Activated CD8-positive, alpha-beta T cell treated with anti-CD3 and anti-CD28 coated beads, Interleukin-2, amount 10 ng/mL, durations not matched to agents 7 days and 5 days (primary cell): ENCODE measurements at regions not wholly inside any gene's neighbourhood (a gene's known extent, or its start where the extent isn't known, plus 50 kb on each side); places are given as distances from the start of the nearest gene placed in this dataset.
"Not testable (repeated sequence)": the region's sequence is repeated elsewhere in the genome, so short reads cannot be mapped to it uniquely, and the experiment has no call there.

Experiments
- ATAC-seq: fragments of 150-1000 bp; cut with Tn5 transposase; one replicate; pipeline ENCODE4 v1.10.0; 2021; ENCODE audit warnings: moderate library complexity
- CTCF ChIA-PET: fragments of 350-600 bp; sonication (Branson Sonifier 250); formaldehyde crosslinking; loops from one replicate; lab custom pipeline; 2021; ENCODE audit warnings: antibody characterized with exemption; lab: Charles Lee
- POLR2A ChIA-PET: fragments of 350-600 bp; sonication (Branson Sonifier 250); formaldehyde crosslinking; loops from one replicate; lab custom pipeline; 2021; ENCODE audit warnings: antibody characterized with exemption; lab: Charles Lee
- DNase-seq: peaks from one replicate; pipeline ENCODE4 v3.0.0-alpha.2; 2020
- H3K27ac Mint-ChIP-seq: one replicate; pipeline ENCODE4 v1.8.0; 2021; ENCODE audit warnings: mild to moderate bottlenecking, mixed read lengths
- H3K27me3 Mint-ChIP-seq: one replicate; pipeline ENCODE4 v1.8.0; 2021; ENCODE audit warnings: low read depth, mixed read lengths
- H3K36me3 Mint-ChIP-seq: one replicate; pipeline ENCODE4 v1.8.0; 2021; ENCODE audit warnings: low read depth, mixed read lengths
- H3K4me1 Mint-ChIP-seq: one replicate; pipeline ENCODE4 v1.8.0; 2021; ENCODE audit warnings: low read depth, mixed read lengths
- H3K4me3 Mint-ChIP-seq: one replicate; pipeline ENCODE4 v1.8.0; 2021; ENCODE audit warnings: mild to moderate bottlenecking, mixed read lengths
- H3K9me3 Mint-ChIP-seq: one replicate; pipeline ENCODE4 v1.8.0; 2022; ENCODE audit warnings: mixed read lengths; ENCODE audit not compliant: insufficient read depth

- Mint-ChIP-seq H3K27ac (peak overlapping the region; percentile 80), H3K4me3 (peak overlapping the region; percentile 30)
Measured at GRCh38 chr2:2646433-2647051, 315.5 kb upstream of the MYT1L start.

GRCh38 chr2:2645162-2645855 lies 314.2 kb upstream of the MYT1L start:
- H3K36me3 Mint-ChIP-seq: no peaks in the 10 kb centered on the region
- H3K27me3 Mint-ChIP-seq: no peaks in the 10 kb centered on the region
- H3K27ac Mint-ChIP-seq: no peak overlapping the region
- H3K4me1 Mint-ChIP-seq: peaks cover 24% of the 10 kb centered on the region
- ATAC-seq (no peak), DNase-seq (no peak)
- no peak overlapping the region for H3K4me3 Mint-ChIP-seq
- ChIA-PET CTCF (no interaction called here), POLR2A (no interaction called here)
- H3K9me3 Mint-ChIP-seq: no peaks in the 10 kb centered on the region

More at GRCh38 chr2:2646433-2647051, 315.5 kb upstream of the MYT1L start:
- ATAC-seq: peak; percentile 92
- no peaks in the 10 kb centered on the region for H3K9me3 Mint-ChIP-seq
- H3K36me3 Mint-ChIP-seq: no peaks in the 10 kb centered on the region
- peaks cover 24% of the 10 kb centered on the region for H3K4me1 Mint-ChIP-seq
- CTCF ChIA-PET: interaction anchor here (0.9 to 1.0 kb wide), 2 partner anchors 32 to 51 kb away, joined by 3 read pairs; no protein-coding TSS in a partner anchor
- H3K27me3 Mint-ChIP-seq: no peaks in the 10 kb centered on the region
- POLR2A ChIA-PET: no interaction called here
- DNase-seq: peak; percentile 75

- H3K36me3 Mint-ChIP-seq, H3K9me3 Mint-ChIP-seq, ATAC-seq, H3K27ac Mint-ChIP-seq, POLR2A ChIA-PET, H3K27me3 Mint-ChIP-seq, DNase-seq, H3K4me3 Mint-ChIP-seq: not testable (repeated sequence)
- H3K4me1 Mint-ChIP-seq: peaks cover 24% of the 10 kb centered on the region
- CTCF ChIA-PET: interaction anchor here (0.6 kb wide), 1 partner anchor 132 kb away, joined by 3 read pairs; no protein-coding TSS in a partner anchor
Measured at GRCh38 chr2:2644751-2645150, 313.7 kb upstream of the MYT1L start.

- ATAC-seq (no peak), DNase-seq (no peak)
- Mint-ChIP-seq H3K4me1 (peaks cover 24% of the 10 kb centered on the region), H3K27ac (peak overlapping the region; percentile 50), H3K36me3 (no peaks in the 10 kb centered on the region), H3K4me3 (no peak overlapping the region), H3K27me3 (no peaks in the 10 kb centered on the region), H3K9me3 (no peaks in the 10 kb centered on the region)
- CTCF ChIA-PET: interaction anchor here (0.6 kb wide), 1 partner anchor 133 kb away, joined by 3 read pairs; no protein-coding TSS in a partner anchor
- POLR2A ChIA-PET: no interaction called here
Measured at GRCh38 chr2:2644040-2644439, 313.0 kb upstream of the MYT1L start.

GRCh38 chr2:2642906-2643890 lies 312.1 kb upstream of the MYT1L start:
- Mint-ChIP-seq H3K9me3 (no peaks in the 10 kb centered on the region), H3K27ac (no peak overlapping the region), H3K4me1 (peaks cover 23% of the 10 kb centered on the region), H3K27me3 (no peaks in the 10 kb centered on the region), H3K4me3 (no peak overlapping the region), H3K36me3 (no peaks in the 10 kb centered on the region)
- DNase-seq (no peak), ATAC-seq (no peak)
- POLR2A ChIA-PET: no interaction called here
- CTCF ChIA-PET: no interaction called here

GRCh38 chr2:2641541-2642410 lies 310.7 kb upstream of the MYT1L start:
- H3K9me3 Mint-ChIP-seq: no peaks in the 10 kb centered on the region
- H3K4me3 Mint-ChIP-seq: no peak overlapping the region
- peaks cover 9% of the 10 kb centered on the region for H3K4me1 Mint-ChIP-seq
- H3K27ac Mint-ChIP-seq: no peak overlapping the region
- DNase-seq (no peak), ATAC-seq (no peak)
- ChIA-PET POLR2A (no interaction called here), CTCF (no interaction called here)
- no peaks in the 10 kb centered on the region for H3K36me3 Mint-ChIP-seq
- no peaks in the 10 kb centered on the region for H3K27me3 Mint-ChIP-seq

- Mint-ChIP-seq H3K36me3 (no peaks in the 10 kb centered on the region), H3K27me3 (no peaks in the 10 kb centered on the region), H3K4me1 (no peaks in the 10 kb centered on the region), H3K4me3 (no peak overlapping the region), H3K9me3 (no peaks in the 10 kb centered on the region), H3K27ac (no peak overlapping the region)
- ChIA-PET POLR2A (no interaction called here), CTCF (no interaction called here)
- ATAC-seq (no peak), DNase-seq (no peak)
Measured at GRCh38 chr2:2640818-2641217, 309.7 kb upstream of the MYT1L start.

GRCh38 chr2:2640371-2640770 lies 309.3 kb upstream of the MYT1L start:
- no peaks in the 10 kb centered on the region for H3K36me3 Mint-ChIP-seq
- ChIA-PET CTCF (no interaction called here), POLR2A (no interaction called here)
- H3K27me3 Mint-ChIP-seq: no peaks in the 10 kb centered on the region
- H3K27ac Mint-ChIP-seq: no peak overlapping the region
- DNase-seq (no peak), ATAC-seq (no peak)
- no peaks in the 10 kb centered on the region for H3K4me1 Mint-ChIP-seq
- no peak overlapping the region for H3K4me3 Mint-ChIP-seq
- H3K9me3 Mint-ChIP-seq: no peaks in the 10 kb centered on the region

GRCh38 chr2:2639251-2640139 lies 308.4 kb upstream of the MYT1L start:
- ATAC-seq (no peak), DNase-seq (no peak)
- CTCF ChIA-PET: no interaction called here
- H3K36me3 Mint-ChIP-seq: no peaks in the 10 kb centered on the region
- no peaks in the 10 kb centered on the region for H3K27me3 Mint-ChIP-seq
- no peaks in the 10 kb centered on the region for H3K4me1 Mint-ChIP-seq
- H3K9me3 Mint-ChIP-seq: no peaks in the 10 kb centered on the region
- H3K4me3 Mint-ChIP-seq: no peak overlapping the region
- POLR2A ChIA-PET: interaction anchor here (0.7 kb wide), 1 partner anchor 254 kb away, joined by 3 read pairs; no protein-coding TSS in a partner anchor
- no peak overlapping the region for H3K27ac Mint-ChIP-seq

- ATAC-seq (no peak), DNase-seq (no peak)
- no peak overlapping the region for H3K27ac Mint-ChIP-seq
- ChIA-PET CTCF (no interaction called here), POLR2A (no interaction called here)
- no peaks in the 10 kb centered on the region for H3K36me3 Mint-ChIP-seq
- no peaks in the 10 kb centered on the region for H3K9me3 Mint-ChIP-seq
- H3K27me3 Mint-ChIP-seq: no peaks in the 10 kb centered on the region
- H3K4me3 Mint-ChIP-seq: no peak overlapping the region
- no peaks in the 10 kb centered on the region for H3K4me1 Mint-ChIP-seq
Measured at GRCh38 chr2:2638547-2639220, 307.6 kb upstream of the MYT1L start.
